SK-N-SH (cell line): ENCODE measurements at regions not wholly inside any gene's neighbourhood (a gene's known extent, or its start where the extent isn't known, plus 50 kb on each side); places are given as distances from the start of the nearest gene placed in this dataset.

Experiments
- CTCF ChIA-PET: fragments of 300-600, 350-600 bp; formaldehyde crosslinking; extraction: SDS; loops from one replicate; lab custom pipeline; 2021; lab: Yijun Ruan, JAX
- POLR2A ChIA-PET: fragments of 350-600 bp; sonication (Branson Sonifier 250); formaldehyde crosslinking; extraction: SDS; loops from one replicate; lab custom pipeline; 2020; ENCODE audit warnings: antibody characterized with exemption, inconsistent platforms; lab: Yijun Ruan, JAX
- DNase-seq: peaks from one replicate; pipeline ENCODE4 v3.0.0; 2012
- H2AFZ ChIP-seq: fragments of 200-600 bp; sonication (generic); 2 replicates; pipeline ENCODE4 v1.8.1; 2016; ENCODE audit warnings: antibody characterized with exemption, mild to moderate bottlenecking, low read depth
- H3F3A ChIP-seq: fragments of 200-600 bp; sonication (generic); replicated peaks from 2 replicates; pipeline ENCODE3; 2016; ENCODE audit warnings: antibody characterized with exemption, mild to moderate bottlenecking; ENCODE audit not compliant: insufficient read depth
- H3K27ac ChIP-seq, 2 experiments: fragments of 200-500 bp in 1 of 2; fragments of 200-600 bp in 1 of 2; sonication (Bioruptor generic) in 1 of 2; sonication (generic), shearing (Covaris generic) in 1 of 2; 2 replicates each; pipeline versions ENCODE4 v1.5.1 to v1.6.1; 2014 to 2016; ENCODE audit warnings: low read depth in 2 of 2, inconsistent platforms in 1 of 2, low read length in 1 of 2, mild to moderate bottlenecking in 1 of 2, mixed read lengths in 1 of 2
- H3K27me3 ChIP-seq: fragments of 200-600 bp; sonication (generic), shearing (Covaris generic); 2 replicates; pipeline ENCODE4 v1.6.1; 2016; ENCODE audit warnings: mixed run types; ENCODE audit not compliant: insufficient read depth
- H3K36me3 ChIP-seq, 2 experiments: fragments of 200-500 bp in 1 of 2; fragments of 200-600 bp in 1 of 2; sonication (Bioruptor generic) in 1 of 2; sonication (generic) in 1 of 2; replicated peaks in 1 of 2; 2 replicates each; pipeline versions ENCODE3 to v1.5.1; 2014 to 2016; ENCODE audit warnings: low read length in 1 of 2, mild to moderate bottlenecking in 1 of 2; ENCODE audit not compliant: insufficient read depth in 2 of 2, control insufficient read depth in 1 of 2
- H3K4me1 ChIP-seq, 2 experiments: fragments of 200-500 bp in 1 of 2; fragments of 200-600 bp in 1 of 2; sonication (Bioruptor generic) in 1 of 2; sonication (generic), shearing (Covaris generic) in 1 of 2; 2 replicates each; pipeline versions ENCODE4 v1.5.1 to v1.6.1; 2014 to 2016; ENCODE audit warnings: low read depth in 1 of 2, low read length in 1 of 2, mixed run types in 1 of 2; ENCODE audit not compliant: insufficient read depth in 2 of 2, control insufficient read depth in 1 of 2
- H3K4me2 ChIP-seq: fragments of 200-600 bp; sonication (generic), shearing (Covaris generic); 2 replicates; pipeline ENCODE4 v1.6.1; 2017; ENCODE audit warnings: mixed run types
- H3K4me3 ChIP-seq, 2 experiments: fragments of 200-500 bp in 1 of 2; fragments of 200-600 bp in 1 of 2; sonication (Bioruptor generic) in 1 of 2; sonication (generic), shearing (Covaris generic) in 1 of 2; 2 replicates each; pipeline versions ENCODE4 v1.5.1 to v1.8.1; 2014 to 2016; ENCODE audit warnings: low read depth in 2 of 2, inconsistent platforms in 1 of 2, low read length in 1 of 2, mild to moderate bottlenecking in 1 of 2, mixed read lengths in 1 of 2, moderate library complexity in 1 of 2
- H3K79me2 ChIP-seq: fragments of 200-600 bp; sonication (generic); 2 replicates; pipeline ENCODE4 v1.8.1; 2017; ENCODE audit warnings: mild to moderate bottlenecking; ENCODE audit not compliant: insufficient read depth
- H3K9ac ChIP-seq: fragments of 200-600 bp; sonication (generic); 2 replicates; pipeline ENCODE4 v1.6.1; 2017; ENCODE audit warnings: mixed run types
- H3K9me2 ChIP-seq: fragments of 200-600 bp; sonication (generic); 2 replicates; pipeline ENCODE4 v1.6.1; 2017; ENCODE audit warnings: mixed run types
- H3K9me3 ChIP-seq: fragments of 200-600 bp; sonication (generic); 2 replicates; pipeline ENCODE4 v1.6.1; 2017; ENCODE audit warnings: mixed run types, mild to moderate bottlenecking, moderate library complexity
- H4K20me1 ChIP-seq: fragments of 200-600 bp; sonication (generic); 2 replicates; pipeline ENCODE4 v1.6.1; 2017; ENCODE audit warnings: mild to moderate bottlenecking, mixed run types; ENCODE audit not compliant: insufficient read depth
- CHD2 ChIP-seq: fragments of 150-350 bp; IDR thresholded peaks from 2 replicates; pipeline ENCODE4 v1.6.1; 2018; ENCODE audit warnings: low read length; ENCODE audit not compliant: partially characterized antibody
- EP300 ChIP-seq, 2 experiments: IDR thresholded peaks; 2 replicates each; pipeline versions ENCODE4 v1.4.0 to v1.6.1; 2012; ENCODE audit warnings: borderline replicate concordance in 1 of 2, low read depth in 1 of 2, low read length in 1 of 2
- EZH2phosphoT487 ChIP-seq: fragments of 200-600 bp; sonication (generic); IDR thresholded peaks from 2 replicates; pipeline ENCODE4 v1.6.1; 2017; ENCODE audit warnings: low read depth, mixed run types, mild to moderate bottlenecking, antibody characterized with exemption, moderate library complexity, borderline replicate concordance
- FOSL2 ChIP-seq: IDR thresholded peaks from 2 replicates; pipeline ENCODE4 v1.4.0; 2012; ENCODE audit warnings: low read depth, mild to moderate bottlenecking, moderate library complexity, borderline replicate concordance
- GATA2 ChIP-seq: sonication (generic); formaldehyde crosslinking; IDR thresholded peaks from 2 replicates; pipeline ENCODE4 v1.5.0; 2020; ENCODE audit warnings: mild to moderate bottlenecking, missing genetic modification reagents
- MEF2A ChIP-seq: IDR thresholded peaks from 2 replicates; pipeline ENCODE4 v1.4.0; 2012; ENCODE audit warnings: low read depth, borderline replicate concordance
- MXI1 ChIP-seq: IDR thresholded peaks from 2 replicates; pipeline ENCODE4 v1.6.1; 2012; ENCODE audit warnings: mild to moderate bottlenecking, low read depth, low read length, improper control_type of control experiment
- NFIC ChIP-seq: IDR thresholded peaks from 2 replicates; pipeline ENCODE4 v1.4.0; 2012; ENCODE audit warnings: borderline replicate concordance
- RAD21 ChIP-seq: IDR thresholded peaks from 2 replicates; pipeline ENCODE4 v1.6.1; 2012; ENCODE audit warnings: mild to moderate bottlenecking, low read length
- RXRA ChIP-seq: IDR thresholded peaks from 2 replicates; pipeline ENCODE4 v1.4.0; 2012; ENCODE audit warnings: low read depth, mild to moderate bottlenecking, borderline replicate concordance
- YY1 ChIP-seq: IDR thresholded peaks from 2 replicates; pipeline ENCODE4 v1.4.0; 2012; ENCODE audit warnings: low read depth, mild to moderate bottlenecking
- WGBS: methylation state at CpG from one replicate; pipeline ENCODE4 v1.1.6; 2017; ENCODE audit warnings: low lambda C conversion rate; 5-methylcytosine and 5-hydroxymethylcytosine counted together
- TF ChIP-seq, protein P1 (sequence below): fragments of 150-350 bp; IDR thresholded peaks from 2 replicates; pipeline ENCODE4 v1.6.1; 2017; ENCODE audit warnings: antibody characterized with exemption, low read length, low read depth, borderline replicate concordance
- TF ChIP-seq, protein P2 (sequence below): IDR thresholded peaks from 2 replicates; pipeline ENCODE4 v1.6.1; 2012; ENCODE audit warnings: mild to moderate bottlenecking, low read depth, low read length, moderate library complexity
- TF ChIP-seq, protein P3 (sequence below): fragments of 150-350 bp; IDR thresholded peaks from 2 replicates; pipeline ENCODE4 v1.6.1; 2016; ENCODE audit warnings: mild to moderate bottlenecking, low read depth, low read length

DNA sequence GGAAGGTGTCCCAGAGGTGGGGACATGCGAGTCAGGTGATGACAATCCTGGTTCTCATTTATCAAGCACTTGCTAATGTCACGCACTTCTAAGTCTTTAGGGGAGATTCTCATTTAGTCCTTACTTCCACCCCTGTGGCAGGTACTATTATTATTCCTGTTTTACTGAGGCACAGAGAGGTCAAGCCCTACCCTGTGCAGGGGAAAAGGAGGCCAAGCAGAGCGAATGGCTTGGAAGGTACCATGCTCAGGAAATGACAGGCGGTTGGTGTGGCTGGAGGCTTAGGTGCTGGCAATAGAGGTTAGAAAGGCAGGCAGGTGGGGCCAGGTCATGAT, 268.9 kb downstream of the UACA start:
- no peak overlapping the region for H3K4me3 ChIP-seq
- no peaks in the 10 kb centered on the region for H3K27me3 ChIP-seq
- ChIA-PET CTCF (no interaction called here), POLR2A (no interaction called here)
- no peaks in the 10 kb centered on the region for H3K79me2 ChIP-seq
- 74% methylated on average over 4 of the region's 4 CpGs for WGBS
- H3K9me2 ChIP-seq = no peaks in the 10 kb centered on the region
- H3K9me3 ChIP-seq = no peaks in the 10 kb centered on the region
- no peaks in the 10 kb centered on the region for H4K20me1 ChIP-seq
- H3K4me2 ChIP-seq = peak overlapping the region; percentile 34
- H2AFZ ChIP-seq = no peak overlapping the region
- H3K4me1 ChIP-seq = peaks cover 39 to 42% of the 10 kb centered on the region in 2 experiments
- DNase-seq = no peak
- peak overlapping the region in 1 of 2 experiments; percentile 79; a peak in 2 of 4 replicates for H3K27ac ChIP-seq
- peak overlapping the region; percentile 29; the same call in 1 of the 2 replicates for H3K9ac ChIP-seq
- TF ChIP-seq RXRA (no peak), EZH2phosphoT487 (no peak)
- TF ChIP-seq, all 33 proteins: peak for 0
- Histone ChIP-seq H3F3A (peaks cover 30% of the 10 kb centered on the region), H3K36me3 (no peaks in the 10 kb centered on the region)

DNA sequence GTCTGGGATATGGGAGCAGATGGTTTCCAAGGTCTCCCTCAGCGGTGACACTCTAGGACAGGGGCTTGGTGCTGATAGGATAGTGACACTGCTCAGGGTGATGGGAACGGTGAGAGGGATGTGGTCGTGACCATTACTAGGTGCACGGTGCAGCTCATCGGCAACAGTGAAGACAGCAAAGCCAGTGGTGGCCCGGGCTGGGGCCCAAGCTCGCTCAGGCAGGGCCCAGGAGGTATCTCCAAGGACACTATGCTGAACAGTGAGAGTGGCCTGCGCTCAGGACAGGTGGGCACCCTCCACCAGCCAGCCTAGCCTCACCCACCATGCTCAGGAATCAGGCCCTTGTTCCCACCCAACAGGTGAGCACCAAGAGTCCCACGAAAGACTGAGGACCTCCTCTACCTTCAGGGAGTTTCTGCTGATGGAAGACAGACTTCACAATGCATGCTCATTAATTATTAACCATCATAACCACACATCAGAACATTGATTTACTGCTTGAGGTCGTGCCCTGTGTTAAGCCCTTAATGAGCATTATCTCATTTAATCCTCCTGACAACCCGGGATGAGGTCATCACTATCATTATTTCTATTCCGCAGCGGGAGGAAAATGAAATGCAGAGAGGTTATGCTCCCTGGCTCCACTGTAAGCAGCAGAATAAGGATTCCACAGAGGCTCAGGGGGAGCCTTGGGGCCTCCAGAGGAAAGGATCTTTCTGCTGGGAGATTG, 269.4 kb downstream of the UACA start:
- POLR2A ChIA-PET = no interaction called here
- TF ChIP-seq, protein P1, sequence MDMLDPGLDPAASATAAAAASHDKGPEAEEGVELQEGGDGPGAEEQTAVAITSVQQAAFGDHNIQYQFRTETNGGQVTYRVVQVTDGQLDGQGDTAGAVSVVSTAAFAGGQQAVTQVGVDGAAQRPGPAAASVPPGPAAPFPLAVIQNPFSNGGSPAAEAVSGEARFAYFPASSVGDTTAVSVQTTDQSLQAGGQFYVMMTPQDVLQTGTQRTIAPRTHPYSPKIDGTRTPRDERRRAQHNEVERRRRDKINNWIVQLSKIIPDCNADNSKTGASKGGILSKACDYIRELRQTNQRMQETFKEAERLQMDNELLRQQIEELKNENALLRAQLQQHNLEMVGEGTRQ = no peak
- TF ChIP-seq FOSL2 (no peak), CHD2 (no peak), GATA2 (CRISPR knock-in tag) (no peak), MXI1 (no peak)
- no peak overlapping the region for H2AFZ ChIP-seq
- 85% methylated on average over 12 of the region's 13 CpGs for WGBS
- no peaks in the 10 kb centered on the region for H3K9me3 ChIP-seq
- DNase-seq = no peak
- H3K9ac ChIP-seq = peak overlapping the region; percentile 29; the same call in 1 of the 2 replicates
- H3K36me3 ChIP-seq = no peaks in the 10 kb centered on the region
- peak overlapping the region; percentile 79 to 83 for H3K27ac ChIP-seq
- CTCF ChIA-PET = interaction anchor here (1.2 kb wide), 1 partner anchor 395 kb away, joined by 3 read pairs; no protein-coding TSS in a partner anchor
- no peaks in the 10 kb centered on the region for H3K79me2 ChIP-seq
- peak overlapping the region; percentile 34 for H3K4me2 ChIP-seq
- H3K4me3 ChIP-seq = no peak overlapping the region
- no peaks in the 10 kb centered on the region for H4K20me1 ChIP-seq
- H3K9me2 ChIP-seq = no peaks in the 10 kb centered on the region
- peaks cover 39 to 42% of the 10 kb centered on the region in 2 experiments for H3K4me1 ChIP-seq
- H3K27me3 ChIP-seq = no peaks in the 10 kb centered on the region
- H3F3A ChIP-seq = peaks cover 30% of the 10 kb centered on the region

DNA sequence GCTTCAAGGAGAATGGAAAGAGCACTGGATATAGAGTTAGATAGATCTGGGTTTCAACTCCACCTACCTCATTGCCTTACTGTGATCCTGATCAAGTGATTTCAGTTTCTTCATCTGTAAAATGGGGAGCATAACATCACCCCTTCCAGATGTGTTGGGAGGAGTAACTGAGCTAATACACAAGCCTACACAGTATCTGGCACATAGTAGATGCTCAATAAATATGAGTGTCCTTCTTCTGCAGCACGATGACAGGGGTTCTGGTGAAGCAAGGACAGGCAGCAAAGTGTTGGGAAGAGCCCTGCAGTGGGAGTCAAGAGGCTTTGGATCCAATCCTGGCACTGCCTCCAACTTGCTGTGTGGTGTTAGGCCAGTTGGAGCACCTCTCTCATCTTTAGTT, 270.0 kb downstream of the UACA start:
- no peaks in the 10 kb centered on the region for H3K79me2 ChIP-seq
- no peak for DNase-seq
- peak overlapping the region; percentile 34; the same call in 1 of the 2 replicates for H3K4me2 ChIP-seq
- H3K27ac ChIP-seq = peak overlapping the region; percentile 79 to 83
- peaks cover 39 to 42% of the 10 kb centered on the region in 2 experiments for H3K4me1 ChIP-seq
- no peak overlapping the region for H3K4me3 ChIP-seq
- no peaks in the 10 kb centered on the region for H3K9me3 ChIP-seq
- H3K36me3 ChIP-seq = no peaks in the 10 kb centered on the region
- peak overlapping the region; percentile 32; the same call in 1 of the 2 replicates for H3K9ac ChIP-seq
- no peak overlapping the region for H2AFZ ChIP-seq
- H3F3A ChIP-seq = peaks cover 30% of the 10 kb centered on the region
- no peaks in the 10 kb centered on the region for H3K9me2 ChIP-seq
- WGBS = 100% methylated on average over 1 of the region's 1 CpG
- ChIA-PET CTCF (interaction anchor here (1.2 kb wide), 1 partner anchor 394 kb away, joined by 3 read pairs; no protein-coding TSS in a partner anchor), POLR2A (no interaction called here)
- H4K20me1 ChIP-seq = no peaks in the 10 kb centered on the region
- H3K27me3 ChIP-seq = no peaks in the 10 kb centered on the region
- TF ChIP-seq NFIC (no peak), YY1 (no peak), MEF2A (no peak), CHD2 (no peak), RAD21 (no peak), EP300 (IDR thresholded peaks at IDR 0.05; ENCODE audit: borderline replicate concordance in 1 of 2, low read depth in 1 of 2, low read length in 1 of 2) (no peak)
- TF ChIP-seq, protein P2, sequence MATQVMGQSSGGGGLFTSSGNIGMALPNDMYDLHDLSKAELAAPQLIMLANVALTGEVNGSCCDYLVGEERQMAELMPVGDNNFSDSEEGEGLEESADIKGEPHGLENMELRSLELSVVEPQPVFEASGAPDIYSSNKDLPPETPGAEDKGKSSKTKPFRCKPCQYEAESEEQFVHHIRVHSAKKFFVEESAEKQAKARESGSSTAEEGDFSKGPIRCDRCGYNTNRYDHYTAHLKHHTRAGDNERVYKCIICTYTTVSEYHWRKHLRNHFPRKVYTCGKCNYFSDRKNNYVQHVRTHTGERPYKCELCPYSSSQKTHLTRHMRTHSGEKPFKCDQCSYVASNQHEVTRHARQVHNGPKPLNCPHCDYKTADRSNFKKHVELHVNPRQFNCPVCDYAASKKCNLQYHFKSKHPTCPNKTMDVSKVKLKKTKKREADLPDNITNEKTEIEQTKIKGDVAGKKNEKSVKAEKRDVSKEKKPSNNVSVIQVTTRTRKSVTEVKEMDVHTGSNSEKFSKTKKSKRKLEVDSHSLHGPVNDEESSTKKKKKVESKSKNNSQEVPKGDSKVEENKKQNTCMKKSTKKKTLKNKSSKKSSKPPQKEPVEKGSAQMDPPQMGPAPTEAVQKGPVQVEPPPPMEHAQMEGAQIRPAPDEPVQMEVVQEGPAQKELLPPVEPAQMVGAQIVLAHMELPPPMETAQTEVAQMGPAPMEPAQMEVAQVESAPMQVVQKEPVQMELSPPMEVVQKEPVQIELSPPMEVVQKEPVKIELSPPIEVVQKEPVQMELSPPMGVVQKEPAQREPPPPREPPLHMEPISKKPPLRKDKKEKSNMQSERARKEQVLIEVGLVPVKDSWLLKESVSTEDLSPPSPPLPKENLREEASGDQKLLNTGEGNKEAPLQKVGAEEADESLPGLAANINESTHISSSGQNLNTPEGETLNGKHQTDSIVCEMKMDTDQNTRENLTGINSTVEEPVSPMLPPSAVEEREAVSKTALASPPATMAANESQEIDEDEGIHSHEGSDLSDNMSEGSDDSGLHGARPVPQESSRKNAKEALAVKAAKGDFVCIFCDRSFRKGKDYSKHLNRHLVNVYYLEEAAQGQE = no peak
- TF ChIP-seq, protein P3, sequence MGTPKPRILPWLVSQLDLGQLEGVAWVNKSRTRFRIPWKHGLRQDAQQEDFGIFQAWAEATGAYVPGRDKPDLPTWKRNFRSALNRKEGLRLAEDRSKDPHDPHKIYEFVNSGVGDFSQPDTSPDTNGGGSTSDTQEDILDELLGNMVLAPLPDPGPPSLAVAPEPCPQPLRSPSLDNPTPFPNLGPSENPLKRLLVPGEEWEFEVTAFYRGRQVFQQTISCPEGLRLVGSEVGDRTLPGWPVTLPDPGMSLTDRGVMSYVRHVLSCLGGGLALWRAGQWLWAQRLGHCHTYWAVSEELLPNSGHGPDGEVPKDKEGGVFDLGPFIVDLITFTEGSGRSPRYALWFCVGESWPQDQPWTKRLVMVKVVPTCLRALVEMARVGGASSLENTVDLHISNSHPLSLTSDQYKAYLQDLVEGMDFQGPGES = no peak
